Stimulated activated CD8-positive, alpha-beta memory T cell treated with anti-CD3 and anti-CD28 coated beads, Interleukin-2, amount 100 ng/mL, for 1 hour (primary cell): ENCODE measurements at regions not wholly inside any gene's neighbourhood (a gene's known extent, or its start where the extent isn't known, plus 50 kb on each side); places are given as distances from the start of the nearest gene placed in this dataset.
"Not testable (repeated sequence)": the region's sequence is repeated elsewhere in the genome, so short reads cannot be mapped to it uniquely, and the experiment has no call there.

Experiments
- DNase-seq, 2 donors: peaks; one replicate each; pipeline ENCODE4 v3.0.0-alpha.2; 2020; ENCODE audit warnings: low read depth in 2 of 2

GRCh38 chr9:90979639-90980038, 178.0 kb downstream of the SYK start:
- no peak for DNase-seq

GRCh38 chr9:90981726-90982125, 180.1 kb downstream of the SYK start:
- no peak for DNase-seq

DNA sequence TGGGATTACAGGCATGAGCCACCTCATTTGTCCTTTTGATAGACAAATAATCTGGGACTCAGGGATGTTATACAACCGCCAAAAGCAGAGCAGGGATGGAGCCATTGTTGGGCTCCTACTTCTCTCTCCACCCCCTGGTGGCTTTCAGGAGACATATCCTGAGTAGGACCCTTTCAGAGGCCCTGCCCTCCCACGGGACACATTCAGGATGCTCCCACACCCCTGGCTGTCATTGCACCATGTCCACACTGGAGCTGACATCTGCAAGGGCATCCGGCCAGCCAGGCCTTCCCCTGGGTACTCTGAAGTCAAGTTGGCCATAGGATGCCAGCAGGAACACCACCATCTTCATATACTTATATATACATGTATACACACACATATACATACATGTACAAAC, 181.8 kb downstream of the SYK start:
- DNase-seq = no peak

- no peak for DNase-seq
These were observed 184.0 kb downstream of the SYK start for GRCh38 chr9:90985631-90986030.

DNA sequence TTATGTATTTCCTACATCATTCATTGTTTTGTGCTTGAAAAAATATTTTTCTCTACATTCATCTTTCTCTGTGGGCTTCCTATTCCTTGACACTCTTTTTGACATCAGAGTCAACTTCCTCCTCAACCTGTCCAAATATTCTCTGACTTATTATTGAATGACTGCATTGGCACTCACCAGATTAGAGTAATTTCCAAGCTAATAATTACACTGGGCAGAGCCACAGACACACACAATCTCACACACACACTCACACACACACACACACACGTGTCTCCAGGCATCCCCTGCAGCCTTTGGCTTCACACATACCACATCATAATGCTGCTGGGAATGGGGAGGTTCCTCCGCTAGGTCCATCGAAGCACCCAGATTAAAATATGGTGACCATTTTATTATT, 184.5 kb downstream of the SYK start:
- no peak for DNase-seq

DNA sequence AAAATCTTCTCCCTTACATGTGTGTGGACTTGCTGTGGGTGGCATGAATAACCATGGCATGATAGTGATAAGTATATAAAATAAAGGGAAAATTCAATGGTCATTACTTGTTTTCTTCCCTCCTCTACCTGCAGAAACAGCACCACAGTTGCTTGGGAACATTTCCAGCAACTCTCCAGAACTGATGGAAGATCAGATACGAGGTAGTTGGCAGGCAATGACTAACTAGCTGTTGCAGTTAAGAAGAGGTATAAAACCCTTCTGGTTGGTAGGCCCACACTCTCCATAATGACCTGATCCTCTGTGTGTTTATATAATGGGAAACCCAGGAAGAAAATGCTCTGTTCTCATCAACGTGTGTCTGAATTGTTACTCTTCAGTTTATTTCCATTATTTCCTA, 185.9 kb downstream of the SYK start:
- no peak for DNase-seq

DNA sequence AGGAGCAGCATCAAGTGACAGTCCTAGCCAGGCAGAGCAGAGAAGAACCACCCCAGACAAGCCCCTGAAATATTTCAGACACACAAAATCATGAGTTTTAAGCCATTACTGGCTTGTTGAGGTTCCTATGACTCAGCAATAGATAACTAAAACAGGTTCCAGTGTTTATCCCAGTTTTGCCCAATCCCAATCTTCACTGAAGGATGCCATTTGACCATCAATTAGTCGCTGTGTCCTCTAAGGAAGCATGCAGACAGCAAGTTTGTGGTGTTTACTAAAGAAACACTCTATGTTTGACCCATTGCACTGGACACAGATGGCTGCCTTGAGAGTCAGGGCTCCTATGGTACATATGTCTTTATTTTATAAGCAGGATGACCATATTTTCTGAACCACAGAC, 186.7 kb downstream of the SYK start:
- DNase-seq = no peak

DNA sequence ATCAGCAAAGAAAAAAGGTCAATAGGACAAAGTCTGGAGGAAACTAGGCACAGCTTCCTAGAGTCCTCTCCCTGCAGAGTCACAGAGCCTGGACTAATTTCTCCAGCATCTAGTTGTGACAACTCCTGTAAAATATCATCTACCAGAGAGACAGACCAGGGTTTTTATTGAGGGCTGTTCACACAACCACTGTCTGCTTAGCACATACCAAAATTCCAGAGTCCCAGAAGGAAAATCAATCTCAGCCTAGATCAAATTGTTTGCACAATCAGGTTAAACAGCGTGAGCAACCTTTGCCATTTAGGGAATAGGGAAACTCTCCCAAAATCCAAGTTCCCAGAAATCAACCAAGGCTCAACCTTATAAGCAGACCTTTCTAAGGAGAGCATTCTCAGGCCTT, 190.3 kb downstream of the SYK start:
- DNase-seq = no peak

DNA sequence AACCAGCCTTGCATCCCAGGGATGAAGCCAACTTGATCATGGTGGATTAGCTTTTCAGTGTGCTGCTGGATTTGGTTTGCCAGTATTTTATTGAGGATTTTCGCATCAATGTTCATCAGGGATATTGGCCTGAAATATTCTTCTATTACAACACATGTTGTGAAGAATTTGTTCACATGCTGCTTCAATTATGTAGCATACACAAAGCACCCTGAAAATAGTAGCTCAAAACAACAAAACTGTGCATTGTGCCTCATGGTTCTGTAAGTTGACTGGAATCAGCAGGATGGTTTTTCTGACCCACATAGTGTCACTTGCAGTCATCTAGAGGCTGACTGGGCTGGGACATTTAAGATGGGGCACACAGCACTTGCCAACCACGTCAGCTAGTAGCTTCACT, 193.9 kb downstream of the SYK start:
- no peak for DNase-seq

DNA sequence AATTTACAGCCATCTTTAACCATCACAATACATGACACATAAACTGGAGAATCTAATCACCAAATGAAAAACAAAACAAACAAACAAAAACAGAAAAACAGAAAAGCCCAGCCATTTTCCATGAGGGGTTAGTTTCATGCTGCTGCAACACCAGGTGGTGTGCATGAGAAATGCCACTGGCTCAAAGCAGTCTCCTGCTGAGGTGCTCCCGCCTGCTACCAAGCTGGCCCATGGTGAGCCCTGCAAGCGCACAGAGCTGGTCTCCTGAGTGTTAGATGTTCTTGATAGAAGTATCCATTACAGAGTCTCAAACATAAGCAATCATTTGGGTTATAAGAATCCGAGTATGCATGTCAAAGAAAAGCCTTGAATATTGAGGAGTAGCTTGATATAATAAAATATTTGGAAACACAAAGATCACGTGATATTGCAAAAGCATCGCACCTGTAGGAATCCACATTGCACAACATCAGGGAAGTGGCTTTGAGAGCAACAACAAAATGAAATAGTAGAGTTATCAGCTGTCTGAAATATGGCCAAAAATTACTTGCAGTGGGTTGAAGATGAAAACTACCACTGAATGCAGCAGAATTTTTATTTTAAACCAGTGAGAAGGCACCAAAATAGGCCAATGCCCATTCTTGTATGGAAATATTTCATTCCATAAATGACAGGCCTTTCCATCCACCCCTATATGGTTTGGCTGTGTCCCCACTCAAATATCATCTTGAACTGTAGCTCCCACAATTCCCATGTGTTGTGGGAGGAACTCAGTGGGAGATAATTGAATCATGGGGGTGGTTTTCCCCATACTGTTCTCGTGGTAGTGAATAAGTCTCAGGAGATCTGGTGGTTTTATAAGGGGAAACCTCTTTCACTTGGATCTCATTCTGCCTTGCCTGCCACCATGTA, 194.8 kb downstream of the SYK start:
- no peak for DNase-seq

DNA sequence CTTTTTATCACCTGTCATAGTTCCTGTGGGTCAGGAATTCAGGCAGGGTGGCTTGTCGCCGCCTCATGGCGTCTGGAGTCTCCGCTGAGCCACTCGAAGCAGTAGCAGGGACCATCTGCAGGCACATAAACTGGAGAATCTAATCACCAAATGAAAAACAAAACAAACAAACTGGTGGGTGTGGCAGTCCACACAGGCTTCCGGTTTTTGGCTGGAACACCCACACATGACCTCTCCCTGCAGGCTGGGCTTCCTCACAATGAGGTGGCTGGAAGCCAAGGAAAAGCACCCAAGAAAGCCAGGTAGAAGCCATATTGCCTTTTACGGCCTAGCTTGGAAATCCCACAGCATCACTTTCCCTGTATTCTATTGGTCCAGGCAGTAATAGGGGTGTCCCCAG, 197.0 kb downstream of the SYK start:
- DNase-seq = no peak

DNA sequence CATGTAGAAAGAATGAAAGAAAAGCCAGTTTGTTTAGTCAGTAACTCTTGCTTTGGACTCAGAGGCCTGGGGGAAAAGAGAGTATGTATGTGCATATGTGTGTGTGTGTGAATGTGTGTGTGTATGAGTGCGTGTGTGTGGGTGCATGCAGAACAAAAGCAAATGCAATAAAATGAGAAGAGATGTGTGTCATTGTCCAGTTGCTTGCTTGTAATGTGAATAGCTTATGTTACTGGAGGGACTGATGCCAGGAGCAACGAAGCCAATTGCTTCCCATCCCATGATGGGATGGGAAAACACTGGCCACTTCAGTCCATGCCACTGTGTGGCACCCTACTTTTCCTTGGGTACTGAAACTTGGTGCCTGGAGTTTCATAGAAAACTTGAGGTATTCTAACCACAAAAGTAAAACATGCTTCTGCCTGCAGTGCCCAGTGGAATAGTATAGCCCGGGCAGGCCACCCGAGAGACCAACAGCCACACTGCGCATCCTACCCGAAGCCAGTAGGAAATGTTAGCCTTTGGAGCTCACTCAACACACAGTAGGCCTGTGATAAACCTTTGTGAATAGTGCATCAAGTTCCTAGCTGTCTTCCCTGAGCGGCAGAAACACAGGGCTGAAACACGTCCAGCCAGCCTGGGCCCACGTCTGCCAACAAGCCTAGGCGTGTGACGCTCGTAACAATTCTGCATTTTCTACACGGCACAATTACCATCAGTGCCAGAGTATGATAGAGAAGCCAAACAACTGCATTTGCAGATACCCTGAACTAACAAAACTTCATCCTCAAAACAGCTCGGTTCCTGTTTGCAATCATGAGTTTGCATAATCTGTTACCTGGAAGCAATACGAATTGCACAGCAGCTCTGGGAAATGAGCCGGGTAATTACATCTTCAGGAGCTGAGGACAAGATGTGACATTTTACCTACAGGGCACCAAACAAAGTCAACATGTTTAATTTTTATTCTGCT, 198.1 kb downstream of the SYK start:
- DNase-seq = no peak

DNA sequence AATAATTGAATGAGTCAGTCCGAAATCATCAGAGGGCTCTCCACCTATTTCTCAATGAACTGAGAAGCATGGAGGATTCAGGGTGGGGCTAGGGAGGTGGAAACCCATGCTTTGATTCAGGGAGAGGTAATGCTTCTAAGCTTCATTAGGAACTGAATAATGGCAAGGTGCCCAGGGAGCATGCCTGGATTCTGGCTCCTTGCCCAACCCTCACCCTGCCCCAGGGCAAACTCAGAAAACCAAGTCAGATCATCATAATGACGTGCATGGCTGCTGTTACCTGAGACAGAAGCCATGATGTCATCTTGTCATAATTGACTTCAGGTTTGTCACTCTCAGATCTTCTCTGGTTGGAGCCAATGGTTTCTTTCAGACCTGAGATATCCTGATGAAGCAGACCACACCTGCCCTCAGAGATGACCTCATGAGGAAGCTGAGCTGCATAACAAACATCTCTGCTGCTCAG, 199.6 kb downstream of the SYK start:
- DNase-seq = no peak

DNA sequence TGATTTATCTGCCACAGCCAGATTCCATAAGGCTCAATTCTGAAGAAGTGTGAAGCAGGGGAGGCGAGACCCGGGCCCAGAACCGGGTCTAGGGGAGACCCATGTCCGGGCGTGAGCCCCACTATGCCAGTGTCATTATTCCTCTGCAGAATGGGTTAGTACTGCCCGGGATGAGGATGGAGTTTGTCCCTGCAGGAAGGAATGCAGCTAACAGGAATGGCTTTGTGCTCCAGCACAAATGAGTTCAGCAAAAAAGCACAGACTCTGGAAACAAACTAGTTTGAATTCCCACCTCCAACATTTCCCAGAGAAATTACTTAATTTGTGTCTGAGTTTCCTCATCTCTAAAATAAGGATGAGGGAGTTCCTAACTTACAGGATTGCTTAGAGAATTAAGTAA, 202.9 kb downstream of the SYK start:
- no peak for DNase-seq

DNA sequence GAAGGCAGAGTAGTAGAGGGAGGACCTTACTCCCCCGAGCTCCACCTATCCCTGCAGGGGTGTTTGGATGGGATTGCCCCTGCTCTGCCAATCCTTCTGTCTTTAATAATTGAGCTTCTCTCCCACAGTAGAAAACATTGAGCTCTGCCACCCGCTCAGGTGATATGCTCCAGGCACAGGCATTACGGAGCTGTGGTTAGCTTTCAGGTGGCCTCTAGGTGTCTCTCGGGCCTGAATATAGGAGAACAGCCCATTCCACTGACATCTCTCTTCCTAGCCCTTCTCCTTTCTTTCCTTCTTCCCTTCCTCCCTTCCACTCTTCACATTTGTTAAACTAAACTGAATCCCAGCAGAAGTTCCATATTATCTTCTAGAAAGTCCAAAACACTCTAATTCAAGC, 203.4 kb downstream of the SYK start:
- no peak for DNase-seq

- DNase-seq = no peak
These were observed 204.4 kb downstream of the SYK start for GRCh38 chr9:91006046-91006445.

DNA sequence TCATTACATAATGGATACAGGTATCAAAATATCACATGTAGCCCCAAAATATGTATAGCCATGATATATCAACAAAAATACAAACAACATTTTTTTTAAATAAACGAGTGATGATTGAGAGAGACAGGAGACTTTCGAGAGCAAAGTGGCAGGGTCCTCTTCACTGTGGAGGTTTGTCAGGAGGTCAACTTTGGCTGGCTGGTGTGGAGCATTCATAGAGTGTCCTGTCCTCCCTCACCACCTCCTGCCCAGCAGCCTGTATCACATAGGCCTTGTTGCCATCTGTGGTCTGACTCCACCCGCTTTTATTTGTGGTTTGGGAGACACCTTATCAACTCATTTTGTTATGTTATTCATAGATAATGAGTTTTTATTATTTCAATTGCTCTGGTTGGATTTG, 206.9 kb downstream of the SYK start:
- no peak for DNase-seq

DNA sequence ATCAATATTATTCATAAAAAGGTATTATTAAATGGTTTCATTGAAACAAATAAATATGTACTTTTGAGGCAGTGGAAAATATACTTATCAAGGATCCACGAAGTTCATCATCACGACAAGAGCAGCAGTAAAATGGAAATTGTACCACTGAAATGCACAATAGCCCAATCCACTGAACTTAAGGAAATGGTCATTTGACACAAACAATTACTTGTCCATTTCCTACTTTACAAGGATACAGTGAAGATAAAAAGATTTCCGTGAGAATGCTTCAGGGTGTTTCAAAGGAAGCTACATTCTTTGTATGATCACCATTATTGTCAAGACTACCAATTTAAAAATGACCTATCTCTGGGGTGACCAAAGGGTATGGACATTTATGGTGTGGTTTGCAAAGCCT, 210.3 kb downstream of the SYK start:
- no peak for DNase-seq

DNA sequence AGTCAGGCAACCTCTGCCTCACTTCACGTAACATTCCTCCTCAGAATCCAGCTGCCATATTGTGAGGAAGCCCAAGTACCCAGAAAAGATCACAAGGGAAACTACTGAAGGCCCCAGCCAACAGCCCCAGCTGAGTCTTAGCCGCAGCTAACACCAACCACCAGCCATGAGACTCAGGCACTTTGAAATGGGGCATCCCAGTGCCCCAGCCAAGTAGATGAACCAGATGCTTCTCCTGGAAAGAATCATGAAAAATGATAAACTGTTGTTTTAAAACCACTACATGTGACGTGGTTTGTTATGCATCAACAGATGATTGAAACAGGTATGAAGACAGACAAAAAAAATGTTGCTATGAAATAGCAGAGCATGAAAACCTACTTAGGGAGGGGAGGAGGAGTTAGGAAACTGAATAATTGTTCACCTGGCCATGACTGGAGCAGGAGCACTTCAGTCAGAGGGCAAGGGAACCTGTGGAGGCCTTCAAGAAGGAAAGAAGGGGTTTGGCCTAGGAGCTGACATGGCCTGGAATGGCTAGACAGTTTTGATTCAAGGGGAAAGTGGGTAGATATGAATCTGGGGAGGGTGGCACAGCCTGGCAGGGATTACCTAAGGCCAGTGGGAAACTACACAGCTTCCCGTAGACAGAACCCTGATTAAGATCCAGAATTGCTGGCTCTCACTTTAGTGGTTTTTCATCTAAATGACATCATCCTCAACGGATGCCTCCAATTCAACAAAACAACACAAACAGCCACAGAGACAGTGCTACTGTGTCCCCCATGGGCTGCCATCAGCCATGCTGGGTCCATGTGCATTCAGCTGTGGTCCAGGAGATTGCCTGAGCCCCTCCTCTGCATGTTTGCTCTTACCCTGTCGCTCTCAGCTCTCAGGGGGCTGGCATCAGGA, 211.6 kb downstream of the SYK start:
- DNase-seq = no peak

- DNase-seq = no peak
These were observed 215.6 kb downstream of the SYK start for GRCh38 chr9:91017245-91017644.

GRCh38 chr9:91019871-91020270, 218.3 kb downstream of the SYK start:
- not testable (repeated sequence) for DNase-seq

DNA sequence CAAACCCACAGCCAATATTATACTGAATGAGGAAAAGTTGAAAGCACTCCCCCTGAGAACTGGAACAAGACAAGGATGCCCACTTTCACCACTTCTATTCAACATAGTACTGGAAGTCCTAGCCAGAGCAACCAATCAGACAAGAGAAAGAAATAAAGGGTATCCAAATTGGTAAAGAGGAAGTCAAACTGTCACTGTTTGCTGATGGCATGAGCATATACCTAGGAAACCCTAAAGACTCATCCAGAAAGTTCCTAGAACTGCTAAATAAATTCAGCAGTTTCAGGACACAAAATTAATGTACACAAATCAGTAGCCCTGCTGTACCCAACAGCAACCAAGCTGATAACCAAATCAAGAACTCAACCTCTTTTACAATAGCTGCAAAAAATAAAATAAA, 220.0 kb downstream of the SYK start:
- DNase-seq = not testable (repeated sequence)
